ENCODE measurements at regions not wholly inside any gene's neighbourhood (a gene's known extent, or its start where the extent isn't known, plus 50 kb on each side); places are given as distances from the start of the nearest gene placed in this dataset.

GRCh38 chr2:116098049-116098448 lies 1655.6 kb downstream of the DPP10 start:
- 68 to 73% methylated on average over 5 of the region's 5 CpGs for WGBS, 2 donors
- DNase-seq, result no peak
- Histone ChIP-seq H3K27me3 (no peaks in the 10 kb centered on the region), H3K4me1 (no peaks in the 10 kb centered on the region), H3K4me3 (no peak overlapping the region), H3K27ac (no peak overlapping the region), H3K9me3 (peaks cover 0 to 18% (median 4%) of the 10 kb centered on the region in 3 donors), H3K36me3 (no peaks in the 10 kb centered on the region)
- intact Hi-C loops (cut with DNase I), result no loop called here
- TF ChIP-seq POLR2A (IDR thresholded peaks at IDR 0.05) (no peak), CTCF (IDR thresholded peaks at IDR 0.05) (no peak)

- Histone ChIP-seq H3K9me3 (no peaks in the 10 kb centered on the region), H3K4me1 (no peaks in the 10 kb centered on the region), H3K36me3 (no peaks in the 10 kb centered on the region), H3K27ac (no peak overlapping the region), H3K4me3 (no peak overlapping the region), H3K27me3 (no peaks in the 10 kb centered on the region)
- intact Hi-C loops (cut with DNase I), result no loop called here
- TF ChIP-seq CTCF (IDR thresholded peaks at IDR 0.05) (no peak), POLR2A (IDR thresholded peaks at IDR 0.05) (no peak)
- 12 to 38% methylated on average over 1 of the region's 1 CpG for WGBS, 2 donors
- no peak for DNase-seq
Observed at GRCh38 chr2:116109471-116109870, 1667.0 kb downstream of the DPP10 start.

- Histone ChIP-seq H3K27ac (no peak overlapping the region), H3K9me3 (no peaks in the 10 kb centered on the region), H3K36me3 (no peaks in the 10 kb centered on the region), H3K4me1 (no peaks in the 10 kb centered on the region), H3K27me3 (no peaks in the 10 kb centered on the region), H3K4me3 (no peak overlapping the region)
- 27 to 32% methylated on average over 1 of the region's 1 CpG for WGBS, 2 donors
- intact Hi-C loops (cut with DNase I), result no loop called here
- no peak for DNase-seq
- TF ChIP-seq CTCF (IDR thresholded peaks at IDR 0.05) (no peak), POLR2A (IDR thresholded peaks at IDR 0.05) (no peak)
Observed at GRCh38 chr2:116117845-116118244, 1675.4 kb downstream of the DPP10 start.

GRCh38 chr2:116132833-116133232 lies 1681.7 kb upstream of the DDX18 start:
- no peak for DNase-seq
- 75 to 83% methylated on average over 9 to 10 of the region's 10 CpGs for WGBS, 2 donors
- no peaks in the 10 kb centered on the region for H3K9me3 ChIP-seq
- no peaks in the 10 kb centered on the region for H3K27me3 ChIP-seq
- no peak for TF ChIP-seq POLR2A (IDR thresholded peaks at IDR 0.05)
- no peak for TF ChIP-seq CTCF (IDR thresholded peaks at IDR 0.05)
- H3K4me3 ChIP-seq, result no peak overlapping the region
- no peaks in the 10 kb centered on the region for H3K4me1 ChIP-seq
- H3K36me3 ChIP-seq, result no peaks in the 10 kb centered on the region
- H3K27ac ChIP-seq, result no peak overlapping the region
- intact Hi-C loops (cut with DNase I), result no loop called here

GRCh38 chr2:116133381-116133942 lies 1681.0 kb upstream of the DDX18 start:
- TF ChIP-seq POLR2A (IDR thresholded peaks at IDR 0.05) (no peak), CTCF (IDR thresholded peaks at IDR 0.05) (no peak)

More at GRCh38 chr2:116133381-116133942, 1681.0 kb upstream of the DDX18 start:
- H3K4me3 ChIP-seq, result no peak overlapping the region
- intact Hi-C loops (cut with DNase I), result no loop called here
- 62 to 63% methylated on average over 14 of the region's 14 CpGs for WGBS, 2 donors
- no peak for DNase-seq
- no peak overlapping the region for H3K27ac ChIP-seq
- H3K9me3 ChIP-seq, result no peaks in the 10 kb centered on the region
- no peaks in the 10 kb centered on the region for H3K27me3 ChIP-seq
- no peaks in the 10 kb centered on the region for H3K36me3 ChIP-seq
- no peaks in the 10 kb centered on the region for H3K4me1 ChIP-seq
